Suppressor macrophage treated with lipopolysaccharide for 4 hours (primary cell): ENCODE measurements at regions not wholly inside any gene's neighbourhood (a gene's known extent, or its start where the extent isn't known, plus 50 kb on each side); places are given as distances from the start of the nearest gene placed in this dataset.

Experiments used
- DNase-seq: peaks from one replicate; pipeline ENCODE4 v3.0.0-alpha.2; 2020

DNA sequence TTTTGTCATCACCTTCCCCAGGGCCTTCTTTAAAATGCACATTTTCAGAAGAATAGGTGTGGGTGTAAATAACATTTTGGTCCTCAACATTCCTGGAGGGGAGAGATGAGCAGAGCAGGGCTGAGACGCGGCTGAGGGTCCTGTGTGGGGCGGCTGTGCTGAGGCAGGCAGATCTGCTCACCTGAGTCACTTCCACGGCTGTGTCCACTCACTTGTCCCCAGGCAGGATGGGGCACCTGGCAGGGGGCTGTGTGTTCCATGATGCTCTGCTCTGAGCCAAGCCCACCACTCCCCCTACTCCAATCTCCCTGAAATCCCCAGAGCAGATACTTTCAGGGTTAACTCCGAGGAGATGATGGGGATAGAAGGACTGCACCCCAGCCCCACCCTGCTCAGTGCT lies 93.8 kb downstream of the GLRX3 start:
- DNase-seq: no peak

DNA sequence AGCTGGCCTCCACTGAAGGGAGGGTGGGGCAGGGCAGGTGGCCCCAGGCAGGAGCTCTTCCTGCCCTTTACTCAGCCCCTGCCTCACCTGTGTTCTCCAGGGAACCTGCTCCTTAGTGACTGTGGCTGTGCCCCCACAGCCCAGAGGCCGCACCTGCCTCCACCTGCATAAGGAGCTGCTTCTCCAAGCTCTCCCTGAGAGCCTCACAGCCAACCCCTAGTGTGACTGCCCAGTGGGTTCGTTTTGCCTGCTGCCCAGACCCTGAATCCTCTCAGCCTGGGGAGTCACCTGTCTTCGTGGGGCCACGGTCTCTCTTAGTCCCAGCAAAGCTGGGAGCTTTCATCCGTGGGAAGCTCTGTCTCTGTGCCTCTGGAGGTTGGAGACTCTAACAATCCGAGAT lies 94.4 kb downstream of the GLRX3 start:
- DNase-seq: no peak

DNA sequence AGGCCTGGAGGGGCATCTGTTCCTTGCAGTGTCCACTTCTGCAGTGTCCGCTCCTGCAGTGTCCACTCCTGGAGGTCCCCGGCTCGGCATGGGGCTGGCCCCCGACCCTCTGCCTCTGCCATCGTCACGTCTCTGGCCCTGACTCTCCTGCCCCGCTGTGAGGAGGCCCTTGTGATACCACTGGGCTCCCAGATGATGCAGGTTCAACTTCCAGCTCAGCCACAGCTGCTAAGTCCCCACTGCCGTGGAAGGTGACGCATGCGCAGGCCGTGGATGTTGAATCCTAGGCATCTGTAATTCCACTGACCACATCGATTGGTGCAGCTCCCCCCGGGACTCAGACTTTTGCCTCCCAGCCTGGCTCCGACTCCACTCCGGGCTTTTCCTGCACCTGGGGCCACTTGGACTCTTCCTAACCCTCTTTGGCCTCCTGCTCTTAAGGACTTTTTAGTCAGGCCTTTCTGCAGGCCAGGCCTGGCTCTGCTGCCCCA lies 95.1 kb downstream of the GLRX3 start:
- DNase-seq: no peak

DNA sequence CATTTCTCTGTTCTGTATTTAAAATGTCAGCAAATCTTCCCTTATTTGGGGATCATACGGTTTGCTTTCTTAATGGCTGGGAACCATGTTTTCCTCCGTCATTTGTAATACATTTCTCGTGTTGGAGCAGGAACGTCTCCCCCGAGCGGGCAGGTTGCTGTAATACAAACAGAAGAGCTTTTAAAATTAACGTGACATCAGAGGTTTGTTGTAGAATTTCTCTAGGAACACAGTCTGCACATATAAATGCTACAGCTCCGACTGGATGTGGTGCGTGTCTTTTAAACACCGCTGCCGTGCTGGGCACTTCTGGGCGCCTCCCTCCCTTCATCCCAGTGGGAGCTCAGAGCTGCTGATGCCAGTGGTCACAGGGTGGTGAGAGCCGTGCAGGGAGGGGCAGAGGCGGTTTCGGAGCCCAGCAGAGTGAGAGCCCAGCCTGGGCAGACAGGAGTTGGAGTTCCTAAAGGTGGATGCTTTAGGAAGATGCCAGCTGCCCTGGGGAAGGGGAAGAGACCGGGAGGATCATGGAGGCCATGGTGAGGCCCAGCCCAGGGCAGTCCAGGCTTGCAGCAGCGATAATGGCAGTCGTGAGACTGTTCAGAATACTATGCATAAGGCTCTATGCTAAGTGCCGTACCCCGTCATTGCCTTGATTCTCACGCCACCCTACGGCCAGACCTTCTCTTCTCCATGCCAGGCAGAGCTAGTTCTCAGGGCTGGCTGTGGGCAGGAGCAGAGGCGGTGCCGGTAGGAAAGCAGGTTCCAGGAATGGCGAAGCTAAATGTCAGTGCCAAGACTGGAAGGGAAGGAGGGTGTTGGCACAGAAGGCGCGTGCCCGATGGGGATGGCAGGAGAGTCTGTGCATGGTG lies 96.2 kb downstream of the GLRX3 start:
- DNase-seq: no peak

DNA sequence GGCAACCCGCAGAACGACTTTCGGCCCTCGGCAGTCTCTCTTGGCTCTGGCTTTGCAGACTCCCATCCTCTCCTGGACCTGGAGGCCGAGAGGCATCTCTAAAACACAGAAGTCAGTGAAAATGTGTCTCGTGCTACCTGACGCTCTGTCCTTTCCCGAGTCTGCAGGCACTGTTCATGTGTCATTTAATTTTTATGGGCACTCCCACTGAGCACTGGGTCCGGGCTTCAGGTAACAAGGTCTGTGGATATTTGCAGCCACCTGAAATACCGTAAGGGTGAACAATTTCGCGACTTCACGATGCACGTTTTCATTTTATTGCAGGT lies 96.8 kb downstream of the GLRX3 start:
- DNase-seq: no peak

GRCh38 chr10:130233426-130233825 lies 97.2 kb downstream of the GLRX3 start:
- no peak for DNase-seq

DNA sequence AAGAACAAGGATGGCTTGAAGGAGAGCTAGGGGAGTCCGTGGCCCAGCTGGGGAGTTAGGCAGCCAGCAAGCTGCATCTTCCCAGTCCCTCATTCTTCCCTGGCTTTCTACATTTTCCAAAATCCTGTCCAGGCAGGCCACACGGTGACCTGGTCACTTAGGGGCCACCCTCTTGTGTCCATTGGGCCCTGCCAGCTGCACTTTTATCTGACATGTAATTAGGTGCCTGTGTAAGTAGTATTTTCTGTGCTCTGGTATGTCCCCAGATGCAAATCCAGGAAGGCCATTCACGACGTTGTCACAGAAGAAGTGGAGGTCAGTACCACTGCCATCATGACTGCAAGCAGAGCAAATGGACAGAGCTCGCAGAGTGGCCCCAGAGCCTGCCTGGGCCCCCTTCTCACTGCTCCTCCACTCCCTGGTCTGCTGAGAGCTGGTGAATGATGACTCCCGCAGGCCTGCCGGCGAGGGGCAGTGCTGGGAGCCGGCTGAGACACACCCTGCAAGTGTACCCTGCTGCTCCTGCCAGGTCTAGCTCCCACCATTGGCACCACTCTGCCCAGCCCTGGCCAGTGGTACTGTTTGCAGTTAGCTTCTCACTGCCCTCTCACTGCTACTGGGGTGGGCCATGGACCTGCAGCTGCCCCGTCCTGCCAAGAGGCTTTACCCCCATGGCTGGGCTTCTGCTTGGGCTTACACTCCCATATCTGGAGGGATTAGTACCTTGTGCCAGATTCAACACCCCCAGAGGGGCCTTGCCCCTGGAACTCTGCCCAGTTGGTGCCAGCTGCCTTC lies 98.2 kb downstream of the GLRX3 start:
- no peak for DNase-seq

- DNase-seq: no peak
Measured at GRCh38 chr10:130236711-130237110, 100.5 kb downstream of the GLRX3 start.

DNA sequence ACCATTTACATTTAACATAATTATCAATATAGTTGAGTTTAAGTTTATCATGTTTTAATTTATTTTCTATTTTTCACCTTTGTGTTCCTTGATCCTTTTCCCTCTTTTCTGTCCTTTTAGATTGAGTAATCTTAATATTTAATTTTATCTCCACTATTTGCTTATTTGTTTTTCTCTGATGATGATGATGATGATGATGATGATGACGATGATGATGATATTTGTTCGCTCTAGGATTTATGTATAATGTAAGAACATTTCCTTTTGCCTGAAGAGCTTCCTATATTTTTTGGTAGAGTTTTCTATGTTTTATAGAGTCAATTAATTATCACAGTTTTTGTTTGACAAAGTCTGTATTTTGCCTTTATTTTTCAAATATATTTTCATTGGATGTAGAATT lies 104.2 kb downstream of the GLRX3 start:
- DNase-seq: no peak

DNA sequence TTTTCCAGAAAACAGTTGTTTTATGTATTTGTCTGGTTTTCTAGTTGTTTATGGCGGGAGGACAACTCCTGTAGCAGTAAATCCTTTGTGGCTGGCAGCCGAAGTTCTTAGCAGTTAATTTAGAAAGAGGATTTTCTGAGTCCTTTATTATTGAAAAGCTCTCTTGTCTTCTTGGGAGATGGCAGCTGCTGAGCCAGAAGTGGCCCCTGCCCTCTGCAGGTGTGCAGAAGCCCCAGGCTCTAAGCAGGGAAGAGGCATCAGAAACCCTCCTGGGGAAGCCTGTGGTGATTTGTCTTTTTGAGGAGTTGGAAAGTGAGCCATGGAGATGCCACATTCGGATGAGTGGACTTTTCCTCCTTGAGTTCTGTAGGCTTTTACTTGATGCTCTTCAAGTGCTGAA lies 106.3 kb downstream of the GLRX3 start:
- DNase-seq: no peak

DNA sequence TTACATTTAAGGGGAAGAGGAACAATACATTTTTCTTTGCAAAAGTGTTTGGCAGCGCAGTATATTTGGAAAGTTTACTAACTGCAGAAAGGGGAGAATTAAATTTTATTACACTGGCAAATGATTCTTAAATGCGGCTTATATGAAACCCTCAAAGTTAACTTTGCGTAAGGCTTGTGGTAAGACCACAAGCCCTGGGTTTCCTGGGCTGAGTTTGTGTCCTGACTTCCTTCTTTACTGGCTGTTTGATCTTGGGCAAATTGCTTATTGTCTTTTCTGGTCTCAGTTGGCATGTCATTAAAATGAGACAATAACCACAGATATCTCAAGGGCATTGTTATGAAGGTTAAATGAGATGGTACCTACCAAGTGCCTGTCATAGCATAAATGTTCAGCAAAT lies 106.8 kb downstream of the GLRX3 start:
- DNase-seq: no peak

DNA sequence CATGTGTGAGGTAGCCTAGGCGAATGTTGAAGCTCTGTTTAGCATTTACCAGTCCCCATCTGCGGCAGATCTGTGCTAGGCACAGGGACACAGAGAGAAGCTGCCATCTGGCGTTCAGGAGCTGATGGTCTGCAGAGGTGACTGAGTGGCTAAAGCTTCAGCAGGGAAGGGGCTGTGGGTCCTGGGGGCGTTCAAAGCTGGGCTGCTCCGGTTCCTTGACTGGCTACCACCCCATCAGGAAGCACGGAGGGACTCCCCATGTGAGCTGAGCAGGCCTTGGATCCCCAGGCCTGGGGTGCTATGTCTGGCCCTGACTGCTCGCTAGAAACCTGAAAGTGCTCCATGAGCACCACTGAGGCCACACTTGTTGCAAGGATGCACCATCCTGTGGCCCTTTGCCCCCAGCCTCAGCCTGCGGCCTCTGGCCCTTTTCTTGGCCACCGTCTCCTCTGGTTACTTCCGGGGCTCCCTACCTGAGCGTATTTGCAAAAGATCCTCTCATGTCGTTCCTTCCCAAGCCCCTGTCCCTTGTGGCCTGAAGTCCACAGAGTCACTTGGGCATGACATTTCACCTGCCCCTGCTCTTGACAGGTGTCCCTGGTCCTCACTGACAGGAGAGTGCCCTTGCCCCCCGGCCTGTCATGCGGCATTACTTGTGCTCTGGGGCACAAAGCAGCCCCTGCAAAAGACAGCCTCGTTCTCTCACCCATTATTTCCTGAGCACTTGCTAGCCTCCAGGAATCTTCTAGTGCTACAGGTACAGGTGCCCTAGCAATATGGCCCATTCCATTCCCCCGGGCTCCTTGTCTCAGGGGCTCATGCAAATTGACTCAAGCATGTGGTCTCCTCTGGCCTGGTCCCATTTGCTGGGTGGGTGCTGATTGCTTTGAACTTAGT lies 108.1 kb downstream of the GLRX3 start:
- no peak for DNase-seq

DNA sequence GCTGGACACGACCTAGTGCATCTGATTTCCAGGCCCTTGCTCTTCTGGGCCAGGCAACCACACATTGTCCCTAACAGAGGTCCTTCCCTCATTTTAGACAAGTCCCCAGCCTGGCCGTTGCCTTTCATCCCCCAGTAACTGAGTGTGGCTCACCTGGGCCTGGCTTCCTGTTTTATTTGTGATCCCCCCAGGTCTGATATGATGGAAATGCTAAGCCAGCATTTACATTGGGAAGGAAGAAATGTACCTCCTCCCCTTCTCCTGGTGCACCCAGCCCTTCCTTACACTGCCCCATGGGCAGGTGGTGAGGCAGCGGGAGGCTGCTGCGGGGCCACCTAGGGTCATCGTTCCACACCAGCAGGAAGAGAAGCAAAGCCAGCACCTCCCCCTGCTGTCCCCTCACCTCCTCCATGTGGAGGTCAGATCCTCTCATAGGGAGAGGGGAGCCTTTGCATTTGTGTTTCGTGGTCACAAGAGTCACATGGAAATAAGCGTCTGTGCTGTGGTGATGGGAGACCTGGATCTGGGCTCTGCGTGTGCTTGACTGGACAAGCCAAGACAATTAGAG lies 108.8 kb downstream of the GLRX3 start:
- no peak for DNase-seq

GRCh38 chr10:130246113-130246512 lies 109.9 kb downstream of the GLRX3 start:
- no peak for DNase-seq

DNA sequence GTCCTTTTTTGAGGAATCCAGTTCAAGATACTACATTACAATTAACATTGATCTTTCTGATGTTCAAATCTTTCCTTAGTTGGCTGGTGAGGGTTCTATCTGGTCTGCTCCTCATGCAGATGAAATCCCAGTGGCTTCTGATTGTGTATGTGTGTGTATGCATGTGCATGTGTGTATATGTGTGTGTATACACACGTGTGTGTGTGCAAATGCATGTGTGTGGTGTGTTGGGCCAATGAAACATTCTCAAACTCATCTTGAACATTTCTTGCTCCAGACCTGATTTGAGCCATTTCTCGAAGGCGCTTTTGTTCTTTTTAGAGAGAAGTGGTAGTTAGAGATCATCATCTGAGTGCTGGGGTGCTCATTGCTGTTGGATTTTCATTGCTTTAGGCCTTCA lies 113.9 kb downstream of the GLRX3 start:
- DNase-seq: no peak

DNA sequence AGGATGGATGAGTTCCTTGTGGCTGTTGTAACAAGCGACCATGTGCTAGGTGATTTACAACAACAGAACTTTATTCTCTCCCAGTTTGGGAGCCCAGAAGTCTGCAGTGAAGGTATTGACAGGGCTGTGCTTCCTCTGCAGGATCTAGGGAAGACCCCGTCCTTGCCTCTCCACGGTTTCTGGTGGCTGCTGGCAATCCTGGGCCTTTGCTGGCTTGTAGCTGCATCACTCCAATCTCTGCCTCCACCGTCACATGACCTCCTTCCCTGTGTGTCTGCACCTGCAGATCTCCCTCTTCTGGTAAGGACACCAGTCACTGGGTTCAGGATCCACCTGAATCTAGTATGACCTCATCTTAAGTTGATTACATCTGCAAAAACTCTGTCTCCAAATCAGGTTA lies 115.6 kb downstream of the GLRX3 start:
- no peak for DNase-seq

- no peak for DNase-seq
Measured at GRCh38 chr10:130254243-130254642, 118.1 kb downstream of the GLRX3 start.

DNA sequence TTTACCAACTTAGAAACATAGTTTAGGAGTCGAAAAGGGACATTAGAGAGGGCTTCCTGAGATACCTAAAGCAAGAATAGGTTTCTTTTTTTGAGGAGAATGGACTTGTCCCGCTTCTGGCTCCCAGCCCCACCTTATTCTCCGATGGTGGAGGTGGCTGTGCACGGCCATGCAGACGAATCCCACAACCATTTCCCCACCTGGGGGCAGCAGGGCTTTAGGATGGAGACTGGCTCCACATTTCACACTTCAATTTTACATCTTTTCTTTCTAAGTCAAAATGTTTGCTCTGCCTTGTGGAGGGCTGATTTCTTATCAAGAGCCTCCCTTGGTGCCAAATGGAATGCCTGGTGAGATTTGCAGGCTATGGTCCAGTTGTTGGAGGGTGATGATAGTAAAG lies 118.5 kb downstream of the GLRX3 start:
- peak; percentile 37 for DNase-seq

DNA sequence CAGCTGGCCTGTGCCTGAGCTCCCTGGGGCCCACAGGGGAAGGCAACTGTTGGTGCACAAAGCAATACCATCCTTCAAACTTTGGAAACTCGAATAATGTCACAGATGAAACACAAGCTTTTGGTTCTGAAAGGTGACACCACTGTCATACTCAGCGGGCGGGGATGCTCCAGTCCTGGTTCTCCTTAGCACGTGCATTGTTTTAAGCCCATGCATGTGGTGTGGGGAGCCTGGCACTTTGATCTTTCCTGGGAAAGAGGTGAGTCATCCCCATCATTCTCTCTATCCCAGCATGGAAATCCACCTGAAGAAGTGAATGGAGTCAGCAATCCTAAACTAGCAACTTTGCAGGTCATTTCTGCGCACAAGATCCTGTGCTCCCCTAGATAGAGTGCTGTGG lies 119.6 kb downstream of the GLRX3 start:
- no peak for DNase-seq

DNA sequence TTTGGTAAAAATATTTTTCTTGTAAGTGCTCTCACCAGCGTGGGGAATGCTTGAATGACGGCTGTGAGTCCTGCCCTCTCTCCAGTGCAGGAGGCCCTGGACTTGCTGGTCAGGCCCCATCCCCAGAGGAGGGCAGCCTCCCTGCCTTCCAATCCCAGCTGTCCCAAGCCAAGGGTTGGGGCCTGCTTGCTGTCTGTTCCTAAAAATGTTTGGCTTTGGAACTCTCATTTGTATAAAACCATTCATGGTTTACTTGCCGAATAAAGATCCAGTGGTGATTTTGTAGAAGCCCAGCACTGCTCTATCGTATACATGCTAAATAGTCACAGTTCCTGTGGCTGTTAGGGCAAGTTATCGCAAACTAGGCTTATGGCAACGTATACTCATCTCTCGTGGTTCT lies 121.7 kb downstream of the GLRX3 start:
- DNase-seq: no peak

- DNase-seq: no peak
Measured at GRCh38 chr10:130259380-130259779, 123.2 kb downstream of the GLRX3 start.

DNA sequence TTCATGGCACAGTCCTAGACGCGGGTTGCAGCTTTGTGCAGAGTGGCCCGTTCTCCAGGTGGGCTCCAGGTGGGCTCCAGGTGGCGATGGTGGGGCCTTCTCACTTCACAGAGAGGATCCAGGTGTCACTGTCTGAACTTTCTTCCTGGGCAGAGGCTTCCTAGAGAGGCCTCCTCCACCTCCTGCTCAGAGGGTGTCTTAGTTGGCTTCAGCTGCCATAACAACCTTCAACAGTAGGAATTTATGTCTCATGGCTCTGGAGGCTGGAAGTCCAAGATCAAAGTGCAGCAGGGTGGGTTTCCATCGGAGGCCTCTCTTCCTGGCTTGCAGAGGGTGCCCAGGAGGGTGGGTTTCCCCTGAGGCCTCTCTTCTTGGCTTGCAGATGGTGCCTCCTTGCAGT lies 125.1 kb downstream of the GLRX3 start:
- no peak for DNase-seq

GRCh38 chr10:130261766-130262165 lies 125.6 kb downstream of the GLRX3 start:
- no peak for DNase-seq
